ENCODE measurements at regions not wholly inside any gene's neighbourhood (a gene's known extent, or its start where the extent isn't known, plus 50 kb on each side); places are given as distances from the start of the nearest gene placed in this dataset.

DNA sequence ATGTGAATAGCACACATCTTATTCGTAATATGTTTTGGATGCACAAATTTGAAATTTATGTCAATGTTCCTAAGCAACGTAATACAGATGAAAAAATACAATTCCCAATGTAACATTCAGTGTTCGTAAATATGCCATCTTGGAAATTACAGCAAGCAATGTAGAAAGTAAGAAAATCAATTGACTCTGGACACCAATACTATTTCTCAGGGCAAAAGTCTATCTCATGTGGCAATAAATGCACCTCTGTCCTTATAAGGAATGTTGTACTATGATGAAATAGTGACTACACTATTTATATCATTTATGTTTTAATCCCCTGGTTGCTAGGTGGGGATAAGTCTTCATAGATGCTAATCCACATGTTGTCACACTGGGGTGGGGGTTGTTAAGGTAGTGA is 251.2 kb downstream of the GXYLT1 start:
- H3K4me3 ChIP-seq (ENCODE audit: control insufficient read depth, low read depth, low read length): no peak overlapping the region
- TF ChIP-seq, protein P1, sequence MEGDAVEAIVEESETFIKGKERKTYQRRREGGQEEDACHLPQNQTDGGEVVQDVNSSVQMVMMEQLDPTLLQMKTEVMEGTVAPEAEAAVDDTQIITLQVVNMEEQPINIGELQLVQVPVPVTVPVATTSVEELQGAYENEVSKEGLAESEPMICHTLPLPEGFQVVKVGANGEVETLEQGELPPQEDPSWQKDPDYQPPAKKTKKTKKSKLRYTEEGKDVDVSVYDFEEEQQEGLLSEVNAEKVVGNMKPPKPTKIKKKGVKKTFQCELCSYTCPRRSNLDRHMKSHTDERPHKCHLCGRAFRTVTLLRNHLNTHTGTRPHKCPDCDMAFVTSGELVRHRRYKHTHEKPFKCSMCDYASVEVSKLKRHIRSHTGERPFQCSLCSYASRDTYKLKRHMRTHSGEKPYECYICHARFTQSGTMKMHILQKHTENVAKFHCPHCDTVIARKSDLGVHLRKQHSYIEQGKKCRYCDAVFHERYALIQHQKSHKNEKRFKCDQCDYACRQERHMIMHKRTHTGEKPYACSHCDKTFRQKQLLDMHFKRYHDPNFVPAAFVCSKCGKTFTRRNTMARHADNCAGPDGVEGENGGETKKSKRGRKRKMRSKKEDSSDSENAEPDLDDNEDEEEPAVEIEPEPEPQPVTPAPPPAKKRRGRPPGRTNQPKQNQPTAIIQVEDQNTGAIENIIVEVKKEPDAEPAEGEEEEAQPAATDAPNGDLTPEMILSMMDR (conservative IDR thresholded peaks at IDR 0.05; ENCODE audit: control insufficient read depth, insufficient read depth, low read depth, low read length): no peak
- no peak for DNase-seq (ENCODE audit: low read depth)

DNA sequence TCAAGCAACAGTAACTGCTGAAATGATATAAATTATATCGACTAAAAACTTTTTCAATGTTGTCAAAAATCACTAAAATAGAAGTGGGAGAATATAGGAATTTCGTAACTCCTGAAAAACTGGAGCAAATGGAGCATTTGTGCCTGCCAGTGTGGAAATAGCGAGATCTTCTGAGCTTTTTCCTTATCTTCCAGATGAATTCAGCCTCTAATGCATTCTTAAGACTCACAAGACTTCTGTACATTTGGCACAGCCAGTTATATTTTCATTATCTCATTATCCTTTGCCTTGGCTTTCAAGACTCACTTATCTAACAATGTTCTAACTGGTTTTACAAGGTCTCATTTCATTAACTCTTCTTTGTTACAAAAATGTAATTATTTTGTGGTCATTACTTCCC is 252.4 kb downstream of the GXYLT1 start:
- TF ChIP-seq, protein P1 (conservative IDR thresholded peaks at IDR 0.05; ENCODE audit: control insufficient read depth, insufficient read depth, low read depth, low read length): no peak
- DNase-seq (ENCODE audit: low read depth): no peak
- no peak overlapping the region for H3K4me3 ChIP-seq (ENCODE audit: control insufficient read depth, low read depth, low read length)

DNA sequence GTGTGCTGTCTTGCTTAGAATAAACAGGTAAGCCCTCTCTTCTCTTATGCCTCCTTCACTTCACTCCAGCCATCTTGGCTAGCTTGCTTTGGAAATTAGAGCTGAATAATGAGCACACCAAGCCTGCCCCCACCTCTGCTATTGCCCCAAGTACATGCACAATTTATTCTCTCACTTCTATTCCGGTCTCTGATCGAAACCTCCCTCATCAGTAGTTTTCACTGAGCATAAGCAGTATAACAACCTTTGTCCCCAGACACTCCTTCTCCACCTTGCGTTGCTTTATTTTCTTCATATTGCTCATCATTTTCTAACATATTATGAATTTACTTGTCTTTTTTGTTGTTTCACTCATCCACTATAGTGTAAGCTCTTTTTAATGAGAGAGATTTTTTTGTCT is 253.4 kb downstream of the GXYLT1 start:
- TF ChIP-seq, protein P1 (conservative IDR thresholded peaks at IDR 0.05; ENCODE audit: control insufficient read depth, insufficient read depth, low read depth, low read length): no peak
- no peak for DNase-seq (ENCODE audit: low read depth)
- no peak overlapping the region for H3K4me3 ChIP-seq (ENCODE audit: control insufficient read depth, low read depth, low read length)

DNA sequence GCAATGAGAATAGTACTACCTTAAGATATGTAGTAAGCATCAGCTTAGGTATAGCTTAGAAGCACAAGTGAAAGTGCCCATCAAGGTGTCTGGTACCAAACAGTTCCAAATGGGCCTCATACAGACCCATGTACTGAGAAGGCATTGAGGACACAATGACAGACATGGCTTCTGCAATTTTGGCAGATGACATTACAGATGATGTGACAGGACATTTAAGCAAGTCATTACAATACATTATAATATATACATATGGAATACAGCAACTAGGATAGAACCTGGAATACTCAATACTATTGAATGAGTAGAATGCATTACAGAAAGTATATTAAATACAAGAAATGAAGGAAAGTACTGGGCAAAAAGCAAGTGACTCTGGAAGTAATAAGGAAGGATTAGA is 256.4 kb downstream of the GXYLT1 start:
- TF ChIP-seq, protein P1 (conservative IDR thresholded peaks at IDR 0.05; ENCODE audit: control insufficient read depth, insufficient read depth, low read depth, low read length): no peak

DNA sequence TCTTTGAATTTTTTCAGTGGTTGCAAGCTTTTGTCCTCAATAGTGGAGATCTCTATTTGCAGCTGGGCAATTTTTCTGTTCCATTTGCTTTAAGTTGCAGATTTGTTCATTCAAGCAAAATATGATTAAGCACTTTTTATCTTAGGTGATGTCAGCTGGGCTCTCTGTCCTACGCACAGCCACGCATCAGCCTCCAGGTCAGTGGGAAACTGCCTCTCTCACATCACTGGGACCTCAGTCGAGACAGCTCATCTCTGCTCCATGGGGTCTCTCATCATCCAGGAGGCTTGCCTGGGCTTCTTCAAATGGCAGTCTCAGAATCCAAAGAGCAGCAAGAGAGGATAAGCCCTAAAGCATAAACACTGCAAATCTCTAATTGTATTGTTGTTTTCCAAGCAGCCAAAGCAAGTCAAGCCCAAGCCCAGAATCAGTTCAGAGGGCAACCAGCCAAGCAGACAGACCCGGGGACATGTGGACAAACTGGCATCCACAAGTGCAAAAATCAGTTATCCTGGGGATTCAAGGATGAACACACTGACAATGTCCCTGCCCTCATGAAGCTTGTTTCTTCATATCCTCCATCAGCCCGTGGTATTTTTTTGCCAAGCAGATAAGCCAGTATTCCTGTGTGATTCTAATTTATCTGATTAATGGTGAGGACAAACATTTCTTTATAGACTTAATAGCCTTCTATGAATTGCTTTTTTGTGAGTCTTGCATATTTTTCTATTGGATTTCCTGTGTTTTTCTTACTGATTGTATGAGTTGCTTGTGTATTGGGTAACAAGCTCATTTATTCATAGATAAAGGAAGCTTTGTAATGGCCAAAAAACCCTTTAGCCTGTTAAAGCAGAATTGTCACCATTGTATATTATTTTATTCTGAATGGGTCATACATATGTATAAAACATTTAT is 262.5 kb downstream of the GXYLT1 start:
- TF ChIP-seq, protein P1 (conservative IDR thresholded peaks at IDR 0.05; ENCODE audit: control insufficient read depth, insufficient read depth, low read depth, low read length): no peak
- H3K4me3 ChIP-seq (ENCODE audit: control insufficient read depth, low read depth, low read length): no peak overlapping the region

More for the DNA sequence above, 256.4 kb downstream of the GXYLT1 start:
- DNase-seq (ENCODE audit: low read depth): no peak
- no peak overlapping the region for H3K4me3 ChIP-seq (ENCODE audit: control insufficient read depth, low read depth, low read length)

DNA sequence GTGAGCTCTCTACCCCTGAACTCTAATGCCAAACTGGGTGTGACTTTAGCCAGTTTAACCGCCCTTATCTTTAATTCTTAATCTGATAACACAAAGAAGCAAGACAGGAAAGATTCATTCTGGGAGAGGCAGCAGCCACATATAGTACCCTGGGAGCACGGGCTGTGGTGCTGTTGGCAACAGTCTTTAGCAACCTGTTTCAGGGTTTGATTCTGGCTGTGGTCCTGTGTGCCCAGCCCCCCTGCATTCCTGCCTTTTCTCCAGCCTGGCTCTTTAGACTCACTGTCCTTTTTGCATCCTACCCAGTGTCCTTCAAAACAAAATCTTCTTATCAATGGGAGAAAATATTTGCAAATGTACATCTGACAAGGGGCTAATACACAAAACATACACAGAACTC is 275.2 kb downstream of the GXYLT1 start:
- DNase-seq (ENCODE audit: low read depth): no peak
- H3K4me3 ChIP-seq (ENCODE audit: control insufficient read depth, low read depth, low read length): no peak overlapping the region
- TF ChIP-seq, protein P1 (conservative IDR thresholded peaks at IDR 0.05; ENCODE audit: control insufficient read depth, insufficient read depth, low read depth, low read length): no peak

More for the DNA sequence above, 262.5 kb downstream of the GXYLT1 start:
- DNase-seq (ENCODE audit: low read depth): no peak

All from fibroblast of mammary gland (primary cell).